SKM-1 (cell line): ENCODE measurements at regions not wholly inside any gene's neighbourhood (a gene's known extent, or its start where the extent isn't known, plus 50 kb on each side); places are given as distances from the start of the nearest gene placed in this dataset.

Experiments used
- DNase-seq: peaks from one replicate; lab custom pipeline; 2025; ENCODE audit not compliant: unreplicated experiment; lab: John Stamatoyannopoulos, UW

DNA sequence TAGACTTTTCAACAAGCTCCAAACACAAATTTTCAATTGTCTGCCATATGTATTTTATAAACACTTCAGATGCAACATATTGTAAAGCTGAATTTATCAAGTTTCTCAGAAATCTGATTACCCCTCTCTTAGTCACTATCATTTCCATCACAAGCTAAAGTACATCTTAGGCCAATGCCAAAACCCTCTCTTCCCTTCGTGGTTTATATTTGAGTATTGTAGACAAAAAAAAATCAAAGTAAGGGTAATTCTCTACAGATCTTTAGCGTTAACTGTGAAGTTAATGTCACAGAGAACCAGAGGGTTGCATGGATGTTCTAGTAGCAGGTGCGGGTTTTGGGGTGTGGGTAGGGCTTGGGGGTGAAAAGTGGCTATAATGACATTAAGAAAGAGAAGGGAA, 387.7 kb upstream of the PTGER4 start:
- no peak for DNase-seq

DNA sequence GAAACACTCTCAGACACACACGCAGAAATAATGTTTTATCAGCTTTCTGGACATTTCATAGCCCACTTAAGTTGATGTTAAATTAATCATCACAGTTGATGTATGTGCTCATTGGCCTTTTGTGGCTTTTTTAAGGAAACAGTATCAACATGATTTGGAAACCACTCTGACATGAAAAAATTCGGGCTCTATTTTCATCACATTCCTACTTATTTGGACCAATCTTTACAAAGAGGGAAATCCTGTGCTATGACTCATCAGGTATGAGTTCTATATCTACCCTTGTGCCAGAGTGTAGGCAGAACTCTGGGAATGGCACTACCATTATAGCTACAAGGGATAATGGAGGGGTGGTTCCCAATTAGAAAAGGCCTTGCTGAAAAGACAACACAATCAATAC, 388.4 kb upstream of the PTGER4 start:
- no peak for DNase-seq

DNA sequence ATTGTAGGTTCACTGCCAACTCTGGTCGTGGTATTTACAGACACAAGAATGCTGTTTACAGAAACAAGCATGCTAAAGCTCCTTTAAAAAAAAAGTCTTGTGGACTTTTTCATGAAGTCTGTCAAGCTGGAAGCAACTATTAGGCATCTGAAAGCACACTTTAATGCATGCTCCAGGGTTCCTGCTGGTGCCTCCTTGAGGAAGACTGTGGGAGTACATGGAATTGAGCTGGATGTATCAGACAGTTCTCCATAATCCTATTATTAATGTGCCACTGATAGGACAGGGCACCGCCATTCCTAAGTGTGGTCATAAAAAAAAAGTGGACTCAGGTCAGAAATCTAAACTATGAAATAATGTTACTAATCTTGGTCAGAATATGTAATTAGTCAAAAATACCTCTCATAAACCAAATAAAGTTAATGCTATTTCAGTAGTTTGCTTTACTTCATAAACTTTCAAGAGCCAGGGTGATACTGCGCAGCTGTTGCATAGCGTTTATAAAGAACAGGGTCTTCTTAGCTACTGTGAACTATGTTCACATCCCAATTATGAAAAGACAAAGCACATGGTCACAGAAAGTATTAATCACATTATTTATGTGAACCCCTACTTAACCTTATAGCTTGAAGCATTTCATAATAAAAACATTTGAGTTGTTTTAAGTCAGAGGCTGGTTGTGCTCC, 390.8 kb upstream of the PTGER4 start:
- DNase-seq, result no peak

DNA sequence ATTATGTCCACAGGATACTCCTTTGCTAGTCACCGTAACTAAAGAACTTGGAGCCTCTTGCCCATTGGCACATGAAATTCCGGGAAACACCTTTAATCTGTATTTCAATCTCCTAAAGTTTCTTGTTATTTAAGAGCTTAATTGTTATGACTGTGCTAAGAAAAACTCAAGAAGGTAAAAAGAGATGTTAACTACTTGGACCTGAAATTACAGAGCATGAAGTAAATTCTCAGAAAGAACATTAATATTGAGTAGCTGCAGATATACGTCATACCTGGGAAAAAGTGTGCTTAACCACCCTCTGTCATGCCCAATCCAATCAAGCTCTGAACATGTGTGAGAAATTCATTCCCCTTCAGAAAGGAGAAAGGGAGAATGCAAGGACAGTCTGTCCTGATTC, 394.9 kb upstream of the PTGER4 start:
- DNase-seq, result no peak

DNA sequence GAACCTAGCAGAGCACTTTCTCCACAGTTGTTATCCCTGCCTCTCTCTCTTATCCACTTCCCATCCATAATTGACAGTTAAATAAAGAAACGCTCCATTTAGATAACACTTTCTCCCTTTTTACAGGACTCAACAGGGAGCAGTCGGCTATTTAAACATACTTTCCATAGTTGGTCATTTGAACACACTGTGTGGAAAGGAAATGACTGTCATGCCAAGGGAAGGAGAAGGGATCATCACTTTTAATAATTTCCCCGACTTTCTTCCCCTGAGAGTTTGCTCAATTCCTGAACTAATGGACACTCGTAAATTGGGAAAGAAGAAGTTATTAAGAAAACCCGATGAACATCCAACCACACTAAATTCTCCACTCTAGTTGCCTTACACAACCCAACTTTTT, 400.8 kb upstream of the PTGER4 start:
- DNase-seq, result no peak

DNA sequence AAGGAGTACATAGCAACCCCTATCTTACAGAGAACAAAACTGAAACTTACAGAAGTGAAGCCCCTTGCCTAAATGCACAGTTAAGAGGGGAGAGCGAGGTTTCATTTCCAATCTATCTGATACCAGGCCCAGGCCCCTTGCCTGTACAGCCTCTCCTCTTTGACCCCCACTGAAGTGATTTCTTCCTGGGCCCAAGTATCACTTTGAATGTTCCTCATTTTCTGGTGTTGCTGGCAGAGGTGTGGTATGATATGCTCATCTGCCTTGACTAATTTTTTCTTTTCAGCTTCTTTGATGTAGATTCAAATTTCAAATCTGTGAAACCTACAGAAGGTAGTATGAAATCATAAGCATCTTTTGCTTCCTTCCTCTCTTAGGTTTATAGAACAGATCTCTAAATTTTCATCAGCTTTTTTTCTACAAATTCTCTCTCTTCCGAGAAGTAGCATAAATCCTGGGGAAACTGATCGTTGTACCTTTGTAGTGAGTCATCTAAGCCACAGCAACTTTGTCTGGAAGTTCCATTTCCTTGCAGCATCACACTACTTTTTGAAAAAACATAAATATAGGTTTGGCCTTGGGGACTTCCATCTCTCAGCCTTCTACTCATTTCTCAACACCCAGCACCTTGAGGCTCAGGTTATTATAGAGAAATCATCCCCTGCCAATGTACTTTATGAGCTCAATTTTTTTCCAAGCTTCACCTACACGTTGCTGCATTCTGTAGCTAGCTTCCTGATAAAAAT, 402.4 kb upstream of the PTGER4 start:
- DNase-seq, result no peak

DNA sequence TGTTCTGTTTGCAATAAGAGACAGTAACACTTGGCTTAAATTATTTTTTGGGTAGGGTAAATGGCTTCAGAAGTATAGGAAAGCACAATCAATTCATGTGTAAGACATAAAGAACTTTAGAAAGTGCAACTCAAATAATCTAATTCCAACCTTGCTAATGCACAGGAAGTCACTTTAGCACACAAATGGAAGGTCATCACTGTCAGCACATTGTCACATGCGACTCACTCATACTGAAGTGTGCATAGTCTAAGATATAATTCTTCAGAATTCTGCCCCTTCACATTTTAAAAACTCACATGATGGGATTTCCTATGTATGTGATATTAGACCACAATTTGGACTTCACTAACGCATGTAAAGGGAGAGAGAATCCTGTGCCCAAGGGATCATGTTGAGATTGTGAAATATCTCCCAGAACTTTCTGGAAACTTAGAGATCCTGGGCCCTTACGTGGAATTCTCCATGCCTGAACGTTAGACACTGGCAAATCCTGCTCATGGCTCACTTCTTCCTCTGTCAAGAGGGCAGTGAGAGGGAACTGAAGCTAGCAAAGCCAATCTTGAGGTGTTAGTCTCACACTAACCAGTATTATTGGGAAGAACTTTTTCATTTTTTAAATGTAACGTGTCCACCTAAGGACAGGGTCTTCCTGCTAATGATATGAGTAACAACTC, 403.2 kb upstream of the PTGER4 start:
- no peak for DNase-seq

DNA sequence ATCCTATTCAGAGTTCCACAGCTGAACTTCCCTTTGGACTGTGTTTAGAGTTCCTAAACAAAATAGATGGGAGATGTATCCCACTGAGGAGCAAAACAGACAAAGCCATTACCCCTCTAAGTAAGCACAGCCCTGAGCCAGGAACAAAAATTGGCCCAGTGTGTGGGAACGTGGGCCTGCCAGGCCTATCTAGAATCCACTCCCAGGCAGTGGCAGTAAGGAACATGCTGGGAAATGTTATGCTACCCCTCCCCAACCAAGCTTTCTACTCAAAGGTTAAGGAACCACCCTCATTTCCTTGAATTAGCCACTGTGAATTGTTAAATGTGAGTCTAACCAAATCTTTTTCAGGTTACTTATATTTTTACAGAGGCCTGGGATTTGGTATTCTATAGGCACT, 405.1 kb upstream of the PTGER4 start:
- DNase-seq, result no peak

DNA sequence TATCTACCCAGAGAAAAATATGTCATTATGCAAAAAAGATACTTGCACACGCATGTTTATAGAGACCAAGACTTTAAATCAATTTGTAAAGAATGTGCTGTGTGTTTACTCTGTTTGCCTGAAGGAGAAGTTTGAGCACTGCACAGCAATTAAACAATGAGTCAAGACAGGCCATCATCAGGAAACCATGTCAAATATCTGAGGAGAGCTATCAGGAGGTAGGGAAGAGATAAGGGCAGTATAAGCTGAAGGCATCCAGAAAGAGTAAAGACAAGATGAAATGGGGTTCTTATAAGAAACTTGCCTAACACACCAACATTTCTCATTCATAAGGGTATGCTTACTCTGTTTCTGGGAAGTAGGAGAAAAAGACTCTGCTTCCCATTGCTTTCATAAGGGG, 405.8 kb upstream of the PTGER4 start:
- DNase-seq, result no peak

DNA sequence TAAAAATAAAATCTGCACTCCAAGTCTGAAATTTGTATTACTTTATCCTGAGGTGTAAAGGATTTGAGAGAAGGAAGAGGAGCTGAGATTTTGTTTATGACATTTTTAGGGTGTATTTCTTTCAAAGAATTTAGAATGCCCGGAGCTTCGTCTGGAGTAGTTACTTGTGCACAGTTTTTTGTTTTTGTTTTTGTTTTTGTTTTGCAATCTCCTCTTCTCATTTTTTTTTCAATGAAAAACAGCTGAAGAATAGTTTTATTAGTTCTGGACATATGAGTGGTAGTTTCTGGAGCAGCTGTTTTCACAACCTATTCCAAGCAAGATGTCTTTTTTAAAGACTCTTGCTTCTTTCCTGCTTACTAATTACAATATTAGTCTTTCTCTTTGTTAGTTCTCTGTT, 408.2 kb upstream of the PTGER4 start:
- DNase-seq, result no peak

DNA sequence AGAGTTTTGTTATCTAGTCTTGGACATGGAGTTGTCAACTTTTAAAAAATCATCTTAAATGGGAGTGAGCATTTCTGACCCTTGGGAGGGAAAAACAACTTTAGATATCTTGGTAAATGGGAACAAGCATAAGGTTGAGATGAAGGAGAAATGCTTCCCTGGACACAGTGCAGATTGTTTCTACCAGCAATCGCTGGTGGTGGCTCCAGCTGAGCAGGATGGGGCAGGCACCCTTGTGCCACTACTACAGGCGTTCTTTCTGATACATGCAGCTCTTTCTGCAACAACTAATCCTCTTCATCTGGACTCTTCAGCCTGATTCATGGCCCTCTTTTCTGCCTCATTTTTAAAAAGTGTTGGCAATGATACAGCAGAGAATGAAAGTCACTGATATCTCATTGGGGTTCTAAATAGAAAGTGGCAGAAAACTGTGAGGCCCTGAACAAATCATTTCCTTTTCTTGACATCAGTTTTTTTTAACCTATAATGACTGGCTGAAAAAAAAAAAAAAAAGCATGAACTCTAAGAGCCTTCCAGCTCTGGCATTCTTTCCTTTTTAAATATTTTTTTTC, 409.4 kb upstream of the PTGER4 start:
- DNase-seq, result no peak

DNA sequence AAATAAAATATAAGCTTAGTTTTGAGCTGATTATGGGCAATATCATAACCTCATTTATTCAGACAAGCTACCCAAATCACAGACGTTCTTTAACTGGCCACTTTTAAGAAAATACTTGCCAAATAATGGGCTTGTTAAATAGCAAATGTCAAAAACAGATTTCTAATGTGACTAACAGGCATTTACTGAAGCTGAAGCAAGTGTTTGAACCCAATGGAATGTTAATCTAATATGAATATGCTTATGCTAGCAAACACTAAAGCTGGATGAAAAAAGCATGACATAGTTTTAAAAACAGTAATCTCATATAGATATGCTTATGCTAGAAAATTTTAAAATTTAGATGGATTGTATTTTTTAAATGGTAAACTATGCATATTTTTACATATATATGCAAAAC, 411.6 kb upstream of the PTGER4 start:
- no peak for DNase-seq

DNA sequence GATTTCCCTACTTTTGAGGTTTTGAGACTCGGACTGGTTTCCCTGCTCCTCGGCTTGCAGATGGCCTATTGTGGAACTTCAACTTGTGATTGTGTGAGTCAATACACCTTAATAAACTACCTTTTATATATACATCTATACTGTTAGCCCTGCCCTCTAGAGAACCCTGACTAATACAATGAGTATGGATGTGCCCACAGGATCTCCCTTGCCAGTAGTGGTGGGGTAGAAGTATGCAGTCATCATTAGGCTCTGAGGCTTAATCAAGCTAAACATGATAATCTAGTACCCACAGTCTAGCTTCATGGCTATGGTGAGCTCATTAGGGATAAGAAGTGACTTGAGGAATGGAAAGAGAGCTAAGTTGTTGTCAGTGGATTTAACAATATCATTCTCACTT, 412.8 kb upstream of the PTGER4 start:
- DNase-seq, result no peak

DNA sequence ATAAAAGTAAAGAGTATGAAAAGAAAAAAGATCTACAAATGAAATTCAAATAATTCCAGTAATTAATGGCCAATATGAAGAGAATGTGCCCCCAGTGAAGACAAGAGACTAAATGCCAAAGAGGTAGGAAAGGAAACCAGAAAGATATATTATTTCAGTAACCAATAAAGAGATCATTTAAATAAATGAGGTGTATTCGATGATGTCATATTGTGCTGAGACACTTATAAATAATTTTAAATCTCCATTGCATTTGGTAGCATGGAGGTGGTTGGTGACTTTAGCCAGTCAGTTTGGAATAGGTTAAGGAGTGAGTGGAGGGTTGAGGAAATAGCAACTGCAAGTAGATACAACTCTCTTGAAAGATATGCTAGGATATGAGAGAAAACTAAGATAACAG, 417.7 kb upstream of the PTGER4 start:
- DNase-seq, result no peak

DNA sequence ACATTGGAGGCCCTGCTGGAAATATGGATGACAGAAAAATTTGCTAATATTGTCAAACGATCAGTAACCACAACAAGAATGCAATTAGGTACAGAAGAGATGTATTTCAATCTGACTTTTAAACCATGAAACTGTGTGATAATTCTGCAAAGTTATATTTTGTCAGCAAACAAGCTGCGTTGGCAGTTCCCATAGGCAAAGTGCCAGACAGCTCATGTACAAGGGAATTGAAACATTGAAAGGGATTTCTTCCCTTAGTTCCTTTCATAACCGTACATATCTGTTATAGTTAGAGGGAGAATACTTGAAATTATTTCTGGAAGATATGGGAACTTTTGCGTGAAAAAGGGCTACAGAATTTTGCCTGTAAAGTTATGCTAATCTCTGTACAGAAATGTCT, 419.4 kb upstream of the PTGER4 start:
- no peak for DNase-seq

DNA sequence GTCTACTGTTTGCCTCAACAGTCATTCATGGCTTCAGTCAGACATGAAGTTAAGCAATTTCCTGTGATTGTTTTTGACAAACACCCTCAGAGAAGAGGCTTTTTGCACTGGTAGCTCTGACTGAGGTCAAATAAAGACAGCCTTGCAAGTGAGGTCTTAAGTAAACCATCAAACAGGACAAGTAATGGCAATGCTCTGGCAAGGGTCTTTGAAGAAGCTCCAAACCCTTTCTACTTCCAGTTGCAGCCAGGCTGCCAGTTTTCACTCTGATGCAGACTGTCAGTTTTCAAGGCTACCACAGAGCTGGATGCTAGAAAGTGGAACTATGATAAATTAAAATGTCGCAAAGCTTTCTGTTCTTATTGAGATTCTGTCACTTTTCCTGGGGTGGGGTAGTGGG, 421.5 kb upstream of the PTGER4 start:
- no peak for DNase-seq

DNA sequence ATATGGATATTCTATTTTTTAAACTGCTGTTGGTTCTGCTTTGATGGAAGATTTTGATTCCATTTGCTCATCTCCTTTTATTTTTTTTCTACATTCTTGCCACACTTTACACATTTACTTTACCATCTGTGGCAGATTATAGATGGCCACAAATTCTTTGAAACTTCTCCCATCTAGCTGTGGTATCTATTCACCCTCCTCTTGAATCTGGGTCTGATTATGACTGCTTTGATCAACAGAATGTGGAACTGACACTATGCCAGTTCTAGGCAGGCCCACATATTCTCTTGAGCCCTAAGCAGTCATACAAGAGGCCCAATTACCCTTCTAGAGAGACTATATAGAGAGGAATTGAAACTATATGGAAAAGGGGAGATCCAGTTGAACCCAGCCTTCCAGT, 439.0 kb upstream of the PTGER4 start:
- no peak for DNase-seq

DNA sequence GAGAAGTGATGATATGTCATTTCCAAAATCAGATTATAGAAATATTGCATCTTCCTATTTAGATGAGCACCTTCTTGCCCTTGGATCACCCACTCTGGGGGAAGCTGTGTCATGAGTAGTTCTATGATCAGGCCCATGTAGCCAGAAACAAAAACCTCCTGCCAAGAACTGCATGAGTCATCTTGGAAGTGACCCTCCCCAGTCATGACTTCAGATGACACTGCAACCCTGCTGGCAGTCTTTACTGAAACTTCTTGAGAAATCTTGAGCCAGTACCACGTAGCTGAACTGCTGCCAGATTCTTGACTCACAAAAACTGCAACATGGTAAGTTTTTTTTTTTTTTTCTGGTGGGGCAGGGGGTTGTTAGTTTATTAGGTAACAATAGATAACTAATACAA, 439.6 kb upstream of the PTGER4 start:
- DNase-seq, result no peak

DNA sequence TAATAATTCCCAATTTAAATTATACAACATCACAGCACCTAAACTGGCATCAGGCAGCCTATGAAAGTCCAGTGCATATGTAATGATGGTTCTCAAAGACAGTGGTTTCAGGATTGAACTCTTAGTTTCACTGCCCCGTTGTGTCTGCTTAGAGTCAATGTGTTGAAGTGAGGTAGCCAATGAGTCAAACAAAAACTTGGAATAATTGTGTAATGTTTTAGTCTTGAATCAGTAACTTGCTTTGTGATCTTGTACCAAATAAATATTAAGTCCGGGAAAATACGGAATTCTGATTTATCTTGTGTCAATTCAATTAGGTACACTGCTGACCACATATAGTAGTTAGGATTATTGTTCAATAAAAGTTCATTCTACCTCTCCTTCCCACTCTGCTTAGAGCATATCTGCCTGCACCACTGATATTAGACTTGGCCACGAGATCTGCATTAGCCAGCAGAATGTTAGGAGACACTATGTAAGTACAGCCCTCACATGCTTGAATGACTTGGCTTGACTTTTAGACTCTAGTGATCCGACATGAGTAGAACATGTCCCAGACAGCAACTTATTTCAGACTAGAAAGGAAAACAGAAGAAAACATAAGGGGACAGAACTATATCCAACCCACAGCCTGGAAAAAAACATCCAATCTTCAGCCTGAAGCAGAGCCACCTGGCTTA, 441.5 kb upstream of the PTGER4 start:
- DNase-seq, result no peak

DNA sequence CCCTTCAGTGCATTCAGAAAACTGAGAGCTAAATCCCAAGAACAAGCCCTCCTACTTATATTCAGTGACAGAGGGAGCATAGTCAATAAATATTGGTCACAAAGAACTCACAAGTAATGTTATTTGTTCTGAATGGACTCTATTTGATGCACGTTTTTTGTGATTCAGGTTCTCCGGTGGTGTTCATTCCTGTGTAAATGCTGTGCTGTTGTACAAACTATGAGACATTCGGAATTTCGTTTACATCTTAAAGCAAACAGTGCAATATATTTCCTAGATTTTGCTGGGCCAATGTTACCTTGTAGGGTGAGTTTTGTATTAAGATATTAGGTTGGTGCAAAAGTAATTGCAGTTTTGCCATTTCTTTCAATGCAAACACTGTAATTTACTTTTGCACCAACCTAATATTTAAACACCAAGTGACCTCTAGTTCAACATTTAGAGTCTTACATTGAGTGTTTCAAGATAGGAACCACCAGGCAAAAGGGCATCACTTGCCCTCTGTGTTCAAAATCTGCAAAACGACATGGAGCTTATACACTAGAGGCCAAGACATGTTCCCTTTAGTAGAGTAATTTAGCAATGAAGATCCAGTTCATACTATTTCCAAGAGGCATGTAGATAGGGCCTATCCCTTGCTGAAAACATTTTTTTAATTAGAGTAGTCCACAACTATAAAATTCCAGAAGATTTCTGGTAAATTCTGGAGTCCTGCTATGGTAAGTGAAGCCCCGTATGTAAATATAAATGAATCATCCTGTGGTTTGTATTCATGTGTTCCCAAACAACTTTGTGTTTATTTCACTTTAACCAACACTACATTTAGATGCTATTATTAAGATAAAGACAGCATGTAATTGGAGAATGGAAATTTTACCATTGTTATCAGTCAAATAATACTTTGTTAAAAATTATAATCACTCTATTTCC, 444.0 kb upstream of the PTGER4 start:
- no peak for DNase-seq
